ENCODE measurements at regions not wholly inside any gene's neighbourhood (a gene's known extent, or its start where the extent isn't known, plus 50 kb on each side); places are given as distances from the start of the nearest gene placed in this dataset.

- Histone ChIP-seq H3K27ac (no peak overlapping the region), H3K4me3 (ENCODE audit: low read depth, low read length) (no peak overlapping the region), H3K36me3 (replicated peaks) (no peaks in the 10 kb centered on the region), H3K27me3 (replicated peaks) (no peaks in the 10 kb centered on the region)
- in situ Hi-C loops (cut with HindIII; ENCODE audit: low pct_ligation_motif_present, low sequenced_read_pairs) = no loop called here
- no peak for TF ChIP-seq CTCF (IDR thresholded peaks at IDR 0.05; ENCODE audit: low read depth, low read length, missing control alignments)
- no peak for DNase-seq
Measured at GRCh38 chr4:130524057-130524456, 1428.1 kb downstream of the C4orf33 start.

GRCh38 chr4:130530505-130530904 is 1434.6 kb downstream of the C4orf33 start:
- Histone ChIP-seq H3K27me3 (replicated peaks) (no peaks in the 10 kb centered on the region), H3K4me3 (ENCODE audit: low read depth, low read length) (no peak overlapping the region), H3K36me3 (replicated peaks) (no peaks in the 10 kb centered on the region), H3K27ac (no peak overlapping the region)
- DNase-seq = no peak
- in situ Hi-C loops (cut with HindIII; ENCODE audit: low pct_ligation_motif_present, low sequenced_read_pairs) = no loop called here
- TF ChIP-seq CTCF (IDR thresholded peaks at IDR 0.05; ENCODE audit: low read depth, low read length, missing control alignments) = no peak

GRCh38 chr4:130534651-130535050 is 1438.7 kb downstream of the C4orf33 start:
- in situ Hi-C loops (cut with HindIII; ENCODE audit: low pct_ligation_motif_present, low sequenced_read_pairs) = no loop called here
- no peak for TF ChIP-seq CTCF (IDR thresholded peaks at IDR 0.05; ENCODE audit: low read depth, low read length, missing control alignments)
- Histone ChIP-seq H3K36me3 (replicated peaks) (no peaks in the 10 kb centered on the region), H3K27me3 (replicated peaks) (no peaks in the 10 kb centered on the region), H3K4me3 (ENCODE audit: low read depth, low read length) (no peak overlapping the region), H3K27ac (no peak overlapping the region)
- no peak for DNase-seq

GRCh38 chr4:130542953-130543352 is 1447.0 kb downstream of the C4orf33 start:
- TF ChIP-seq CTCF (IDR thresholded peaks at IDR 0.05; ENCODE audit: low read depth, low read length, missing control alignments) = no peak
- Histone ChIP-seq H3K27ac (no peak overlapping the region), H3K36me3 (replicated peaks) (no peaks in the 10 kb centered on the region), H3K27me3 (replicated peaks) (no peaks in the 10 kb centered on the region), H3K4me3 (ENCODE audit: low read depth, low read length) (no peak overlapping the region)
- in situ Hi-C loops (cut with HindIII; ENCODE audit: low pct_ligation_motif_present, low sequenced_read_pairs) = no loop called here
- no peak for DNase-seq

GRCh38 chr4:130545171-130545570 is 1449.2 kb downstream of the C4orf33 start:
- no peak overlapping the region for H3K27ac ChIP-seq
- no peaks in the 10 kb centered on the region for H3K36me3 ChIP-seq (replicated peaks)
- no peaks in the 10 kb centered on the region for H3K27me3 ChIP-seq (replicated peaks)
- no peak overlapping the region for H3K4me3 ChIP-seq (ENCODE audit: low read depth, low read length)
- no peak for DNase-seq
- in situ Hi-C loops (cut with HindIII; ENCODE audit: low pct_ligation_motif_present, low sequenced_read_pairs) = no loop called here
- TF ChIP-seq CTCF (IDR thresholded peaks at IDR 0.05; ENCODE audit: low read depth, low read length, missing control alignments) = no peak

- Histone ChIP-seq H3K36me3 (replicated peaks) (no peaks in the 10 kb centered on the region), H3K27ac (no peak overlapping the region), H3K4me3 (ENCODE audit: low read depth, low read length) (no peak overlapping the region), H3K27me3 (replicated peaks) (no peaks in the 10 kb centered on the region)
- no peak for DNase-seq
- TF ChIP-seq CTCF (IDR thresholded peaks at IDR 0.05; ENCODE audit: low read depth, low read length, missing control alignments) = no peak
- in situ Hi-C loops (cut with HindIII; ENCODE audit: low pct_ligation_motif_present, low sequenced_read_pairs) = no loop called here
Measured at GRCh38 chr4:130545596-130545995, 1449.6 kb downstream of the C4orf33 start.

Data from brain microvascular endothelial cell (primary cell).